Neural cell (in vitro differentiated cells): ENCODE measurements at regions not wholly inside any gene's neighbourhood (a gene's known extent, or its start where the extent isn't known, plus 50 kb on each side); places are given as distances from the start of the nearest gene placed in this dataset.
"Not testable (repeated sequence)": the region's sequence is repeated elsewhere in the genome, so short reads cannot be mapped to it uniquely, and the experiment has no call there.

Experiments
- H2AFZ ChIP-seq: fragments of 200-600, 300-800 bp; sonication (generic), shearing (Covaris generic); 2 replicates; pipeline ENCODE4 v1.6.0; 2014; ENCODE audit warnings: low read depth, mild to moderate bottlenecking, antibody characterized with exemption, low read length, moderate library complexity
- H3F3A ChIP-seq: fragments of 200-600 bp; shearing (Covaris generic); 2 replicates; pipeline ENCODE4 v1.6.1; 2016; ENCODE audit warnings: mild to moderate bottlenecking, moderate library complexity, mixed read lengths, antibody characterized with exemption, low read length; ENCODE audit not compliant: insufficient read depth, poor library complexity, severe bottlenecking
- H3K27ac ChIP-seq: fragments of 200-600, 300-800 bp; sonication (generic), shearing (Covaris generic); 2 replicates; pipeline ENCODE4 v1.5.1; 2014; ENCODE audit warnings: mild to moderate bottlenecking, low read length, moderate library complexity
- H3K27me3 ChIP-seq: fragments of 300-800, 200-600 bp; sonication (generic), shearing (Covaris generic); 2 replicates; pipeline ENCODE4 v1.6.0; 2014; ENCODE audit warnings: mild to moderate bottlenecking, low read depth, low read length, moderate library complexity; ENCODE audit not compliant: insufficient read depth
- H3K36me3 ChIP-seq: fragments of 300-800, 200-600 bp; sonication (generic), shearing (Covaris generic); 2 replicates; pipeline ENCODE4 v1.5.1; 2014; ENCODE audit warnings: mild to moderate bottlenecking, antibody characterized with exemption, low read length, moderate library complexity; ENCODE audit not compliant: insufficient read depth
- H3K4me2 ChIP-seq: fragments of 300-800, 200-600 bp; sonication (generic), shearing (Covaris generic); 2 replicates; pipeline ENCODE4 v1.6.0; 2014; ENCODE audit warnings: mild to moderate bottlenecking, low read length
- H3K4me3 ChIP-seq: fragments of 300-800, 200-600 bp; sonication (generic), shearing (Covaris generic); 2 replicates; pipeline ENCODE4 v1.5.1; 2014; ENCODE audit warnings: mild to moderate bottlenecking, low read length, moderate library complexity
- H3K79me2 ChIP-seq: fragments of 200-600 bp; shearing (Covaris generic); replicated peaks from 2 replicates; pipeline ENCODE4 v1.6.0; 2014; ENCODE audit warnings: mild to moderate bottlenecking, low read length, moderate library complexity; ENCODE audit not compliant: insufficient read depth
- H3K9ac ChIP-seq: fragments of 300-800, 200-600 bp; sonication (generic), shearing (Covaris generic); 2 replicates; pipeline ENCODE4 v1.6.1; 2016; ENCODE audit warnings: mild to moderate bottlenecking, low read length, mixed read lengths
- H3K9me2 ChIP-seq: fragments of 200-600 bp; shearing (Covaris generic); 2 replicates; pipeline ENCODE4 v1.6.1; 2016; ENCODE audit warnings: mild to moderate bottlenecking, low read length, mixed read lengths; ENCODE audit not compliant: insufficient read depth
- H3K9me3 ChIP-seq: fragments of 200-600, 300-800 bp; sonication (generic), shearing (Covaris generic); 2 replicates; pipeline ENCODE4 v1.6.1; 2016; ENCODE audit warnings: mild to moderate bottlenecking, mixed run types, low read length, moderate library complexity, mixed read lengths
- H4K20me1 ChIP-seq: fragments of 200-600 bp; shearing (Covaris generic); 2 replicates; pipeline ENCODE4 v1.6.1; 2016; ENCODE audit warnings: mild to moderate bottlenecking, mixed run types; ENCODE audit not compliant: insufficient read depth
- EP300 ChIP-seq: fragments of 450-650 bp; conservative IDR thresholded peaks from 2 replicates; pipeline ENCODE4 v1.6.1; 2014; ENCODE audit warnings: antibody characterized with exemption, mild to moderate bottlenecking, moderate library complexity; ENCODE audit not compliant: poor library complexity, severe bottlenecking
- EZH2 ChIP-seq: fragments of 200-600, 300-800 bp; shearing (Covaris generic), sonication (generic); IDR thresholded peaks from 2 replicates; pipeline ENCODE4 v1.6.1; 2014; ENCODE audit warnings: antibody characterized with exemption, low read length, borderline replicate concordance, mild to moderate bottlenecking; ENCODE audit not compliant: insufficient read depth, poor library complexity, severe bottlenecking
- MXI1 ChIP-seq: fragments of 450-650 bp; conservative IDR thresholded peaks from 2 replicates; pipeline ENCODE4 v1.6.1; 2014; ENCODE audit warnings: antibody characterized with exemption, mild to moderate bottlenecking; ENCODE audit not compliant: poor library complexity, severe bottlenecking
- POLR2AphosphoS5 ChIP-seq: IDR thresholded peaks from 2 replicates; pipeline ENCODE4 v1.6.1; 2012
- RAD21 ChIP-seq: fragments of 450-650 bp; conservative IDR thresholded peaks from 2 replicates; pipeline ENCODE4 v1.6.1; 2014; ENCODE audit warnings: antibody characterized with exemption, mild to moderate bottlenecking, moderate library complexity
- SMC3 ChIP-seq: fragments of 450-650 bp; conservative IDR thresholded peaks from 2 replicates; pipeline ENCODE4 v1.6.1; 2014; ENCODE audit warnings: antibody characterized with exemption, mild to moderate bottlenecking, moderate library complexity; ENCODE audit not compliant: poor library complexity
- TAF1 ChIP-seq: IDR thresholded peaks from 2 replicates; pipeline ENCODE4 v1.6.1; 2012; ENCODE audit warnings: low read depth
- TF ChIP-seq, protein P1 (sequence below): IDR thresholded peaks from 2 replicates; pipeline ENCODE4 v1.6.1; 2012; ENCODE audit warnings: borderline replicate concordance
- TF ChIP-seq, protein P2 (sequence below): fragments of 450-650 bp; IDR thresholded peaks from 2 replicates; pipeline ENCODE4 v1.5.1; 2014; ENCODE audit warnings: antibody characterized with exemption, mild to moderate bottlenecking, moderate library complexity; ENCODE audit not compliant: poor library complexity, severe bottlenecking

DNA sequence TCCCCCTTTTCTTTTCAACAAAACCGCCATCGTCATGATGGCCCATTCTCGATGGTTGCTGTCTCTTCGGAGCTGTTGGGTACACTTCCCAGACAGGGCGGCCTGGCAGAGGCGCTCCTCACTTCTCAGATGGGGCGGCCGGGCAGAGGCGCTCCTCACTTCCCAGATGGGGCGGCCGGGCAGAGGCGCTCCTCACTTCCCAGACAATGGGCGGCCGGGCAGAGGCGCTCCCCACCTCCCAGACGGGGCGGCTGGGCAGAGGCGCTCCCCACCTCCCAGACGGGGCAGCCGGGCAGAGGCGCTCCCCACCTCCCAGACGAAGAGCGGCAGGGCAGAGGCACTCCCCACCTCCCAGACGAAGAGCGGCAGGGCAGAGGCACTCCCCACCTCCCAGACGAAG, 143.3 kb upstream of the NTRK2 start:
- not testable (repeated sequence) for H3K36me3 ChIP-seq, H3K9me2 ChIP-seq, H4K20me1 ChIP-seq

DNA sequence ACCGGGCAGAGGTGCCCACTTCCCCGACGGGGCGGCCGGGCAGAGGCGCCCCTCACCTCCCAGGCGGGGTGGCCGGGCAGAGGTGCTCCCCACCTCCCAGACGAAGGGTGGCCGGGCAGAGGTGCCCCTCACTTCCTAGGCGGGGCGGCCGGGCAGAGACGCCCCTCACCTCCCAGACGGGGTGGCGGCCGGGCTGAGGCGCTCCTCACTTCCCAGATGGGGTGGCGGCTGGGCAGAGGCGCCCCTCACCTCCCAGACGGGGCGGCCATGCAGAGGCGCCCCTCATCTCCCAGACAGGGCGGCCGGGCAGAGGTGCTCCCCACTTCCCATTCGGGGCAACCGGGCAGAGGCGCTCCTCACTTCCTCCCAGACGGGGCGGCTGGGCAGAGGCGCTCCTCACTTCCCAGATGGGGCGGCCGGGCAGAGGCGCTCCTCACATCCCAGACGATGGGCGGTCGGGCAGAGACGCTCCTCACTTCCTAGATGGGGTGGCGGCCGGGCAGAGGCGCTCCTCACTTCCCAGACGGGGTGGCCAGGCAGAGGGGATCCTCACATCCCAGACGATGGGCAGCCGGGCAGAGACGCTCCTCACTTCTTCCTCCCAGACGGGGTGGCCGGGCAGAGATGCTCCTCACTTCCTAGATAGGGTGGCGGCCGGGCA, 142.3 kb upstream of the NTRK2 start:
- H3K9me3 ChIP-seq, H3K36me3 ChIP-seq, H4K20me1 ChIP-seq, H3K9ac ChIP-seq, H3K27me3 ChIP-seq, H3F3A ChIP-seq, H3K9me2 ChIP-seq, H3K4me2 ChIP-seq, H3K79me2 ChIP-seq, H2AFZ ChIP-seq, H3K4me3 ChIP-seq, H3K27ac ChIP-seq: not testable (repeated sequence)

More for the DNA sequence above, 143.3 kb upstream of the NTRK2 start:
- H3K27me3 ChIP-seq, H3K9ac ChIP-seq, H3K9me3 ChIP-seq, H3K4me2 ChIP-seq, H2AFZ ChIP-seq, H3F3A ChIP-seq, H3K4me3 ChIP-seq, H3K79me2 ChIP-seq, H3K27ac ChIP-seq: not testable (repeated sequence)

DNA sequence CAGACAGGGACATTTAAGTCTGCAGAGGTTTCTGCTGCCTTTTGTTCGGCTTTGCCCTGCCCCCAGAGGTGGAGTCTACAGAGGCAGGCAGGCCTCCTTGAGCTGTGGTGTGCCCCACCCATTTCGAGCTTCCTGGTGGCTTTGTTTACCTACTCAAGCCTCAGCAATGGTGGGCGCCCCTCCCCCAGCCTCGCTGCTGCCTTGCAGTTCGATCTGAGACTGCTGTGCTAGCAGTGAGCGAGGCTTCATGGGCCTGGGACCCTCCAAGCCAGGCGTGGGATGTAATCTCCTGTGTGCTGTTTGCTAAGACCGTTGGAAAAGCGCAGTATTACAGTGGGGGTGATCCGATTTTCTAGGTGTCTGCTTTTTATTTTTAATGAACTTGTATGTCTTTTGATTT, 133.6 kb upstream of the NTRK2 start:
- not testable (repeated sequence) for H3K4me3 ChIP-seq, H3K4me2 ChIP-seq, H3K9ac ChIP-seq, H3K27ac ChIP-seq, H3K9me2 ChIP-seq, H3K9me3 ChIP-seq, H2AFZ ChIP-seq, H3F3A ChIP-seq, H4K20me1 ChIP-seq, H3K79me2 ChIP-seq, H3K27me3 ChIP-seq, H3K36me3 ChIP-seq

DNA sequence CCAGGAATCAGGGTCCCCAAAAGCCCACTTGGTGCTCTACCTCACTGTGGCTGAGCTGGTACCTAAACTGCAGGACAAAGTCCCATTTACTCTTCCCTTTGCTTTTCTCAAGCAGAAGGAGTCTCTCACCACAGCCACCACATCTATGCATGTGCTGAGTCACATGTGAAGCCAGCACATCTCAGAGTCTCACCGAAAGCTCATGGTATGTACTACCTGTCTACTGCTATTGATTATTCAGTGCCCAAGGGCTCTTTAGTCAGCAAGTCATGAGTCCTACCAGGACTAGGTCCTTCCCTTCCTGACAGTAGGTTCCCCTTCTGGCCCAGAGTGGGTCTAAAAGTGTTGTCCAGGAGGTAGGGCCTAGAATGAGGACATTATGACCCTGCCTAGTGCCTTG, 130.7 kb upstream of the NTRK2 start:
- no peaks in the 10 kb centered on the region for H3K36me3 ChIP-seq
- no peaks in the 10 kb centered on the region for H3K9me3 ChIP-seq
- no peaks in the 10 kb centered on the region for H3K79me2 ChIP-seq
- H2AFZ ChIP-seq: no peak overlapping the region
- H3F3A ChIP-seq: no peaks in the 10 kb centered on the region
- TF ChIP-seq RAD21: no peak
- no peak for TF ChIP-seq EP300
- TF ChIP-seq, protein P1, sequence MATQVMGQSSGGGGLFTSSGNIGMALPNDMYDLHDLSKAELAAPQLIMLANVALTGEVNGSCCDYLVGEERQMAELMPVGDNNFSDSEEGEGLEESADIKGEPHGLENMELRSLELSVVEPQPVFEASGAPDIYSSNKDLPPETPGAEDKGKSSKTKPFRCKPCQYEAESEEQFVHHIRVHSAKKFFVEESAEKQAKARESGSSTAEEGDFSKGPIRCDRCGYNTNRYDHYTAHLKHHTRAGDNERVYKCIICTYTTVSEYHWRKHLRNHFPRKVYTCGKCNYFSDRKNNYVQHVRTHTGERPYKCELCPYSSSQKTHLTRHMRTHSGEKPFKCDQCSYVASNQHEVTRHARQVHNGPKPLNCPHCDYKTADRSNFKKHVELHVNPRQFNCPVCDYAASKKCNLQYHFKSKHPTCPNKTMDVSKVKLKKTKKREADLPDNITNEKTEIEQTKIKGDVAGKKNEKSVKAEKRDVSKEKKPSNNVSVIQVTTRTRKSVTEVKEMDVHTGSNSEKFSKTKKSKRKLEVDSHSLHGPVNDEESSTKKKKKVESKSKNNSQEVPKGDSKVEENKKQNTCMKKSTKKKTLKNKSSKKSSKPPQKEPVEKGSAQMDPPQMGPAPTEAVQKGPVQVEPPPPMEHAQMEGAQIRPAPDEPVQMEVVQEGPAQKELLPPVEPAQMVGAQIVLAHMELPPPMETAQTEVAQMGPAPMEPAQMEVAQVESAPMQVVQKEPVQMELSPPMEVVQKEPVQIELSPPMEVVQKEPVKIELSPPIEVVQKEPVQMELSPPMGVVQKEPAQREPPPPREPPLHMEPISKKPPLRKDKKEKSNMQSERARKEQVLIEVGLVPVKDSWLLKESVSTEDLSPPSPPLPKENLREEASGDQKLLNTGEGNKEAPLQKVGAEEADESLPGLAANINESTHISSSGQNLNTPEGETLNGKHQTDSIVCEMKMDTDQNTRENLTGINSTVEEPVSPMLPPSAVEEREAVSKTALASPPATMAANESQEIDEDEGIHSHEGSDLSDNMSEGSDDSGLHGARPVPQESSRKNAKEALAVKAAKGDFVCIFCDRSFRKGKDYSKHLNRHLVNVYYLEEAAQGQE: no peak
- TF ChIP-seq, protein P2, sequence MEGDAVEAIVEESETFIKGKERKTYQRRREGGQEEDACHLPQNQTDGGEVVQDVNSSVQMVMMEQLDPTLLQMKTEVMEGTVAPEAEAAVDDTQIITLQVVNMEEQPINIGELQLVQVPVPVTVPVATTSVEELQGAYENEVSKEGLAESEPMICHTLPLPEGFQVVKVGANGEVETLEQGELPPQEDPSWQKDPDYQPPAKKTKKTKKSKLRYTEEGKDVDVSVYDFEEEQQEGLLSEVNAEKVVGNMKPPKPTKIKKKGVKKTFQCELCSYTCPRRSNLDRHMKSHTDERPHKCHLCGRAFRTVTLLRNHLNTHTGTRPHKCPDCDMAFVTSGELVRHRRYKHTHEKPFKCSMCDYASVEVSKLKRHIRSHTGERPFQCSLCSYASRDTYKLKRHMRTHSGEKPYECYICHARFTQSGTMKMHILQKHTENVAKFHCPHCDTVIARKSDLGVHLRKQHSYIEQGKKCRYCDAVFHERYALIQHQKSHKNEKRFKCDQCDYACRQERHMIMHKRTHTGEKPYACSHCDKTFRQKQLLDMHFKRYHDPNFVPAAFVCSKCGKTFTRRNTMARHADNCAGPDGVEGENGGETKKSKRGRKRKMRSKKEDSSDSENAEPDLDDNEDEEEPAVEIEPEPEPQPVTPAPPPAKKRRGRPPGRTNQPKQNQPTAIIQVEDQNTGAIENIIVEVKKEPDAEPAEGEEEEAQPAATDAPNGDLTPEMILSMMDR: no peak
- no peak for TF ChIP-seq EZH2
- no peak for TF ChIP-seq TAF1
- no peak for TF ChIP-seq MXI1
- no peak for TF ChIP-seq POLR2AphosphoS5
- no peak for TF ChIP-seq SMC3
- no peak overlapping the region for H3K9ac ChIP-seq
- no peak overlapping the region for H3K27ac ChIP-seq
- H4K20me1 ChIP-seq: no peaks in the 10 kb centered on the region
- no peaks in the 10 kb centered on the region for H3K9me2 ChIP-seq
- no peaks in the 10 kb centered on the region for H3K27me3 ChIP-seq
- no peak overlapping the region for H3K4me2 ChIP-seq
- no peak overlapping the region for H3K4me3 ChIP-seq
